Heart right ventricle (tissue), 16 donors: ENCODE measurements at regions not wholly inside any gene's neighbourhood (a gene's known extent, or its start where the extent isn't known, plus 50 kb on each side); places are given as distances from the start of the nearest gene placed in this dataset.

Experiments
- ATAC-seq, 8 donors: fragments of 200-7000 bp; cut with Tn5 transposase; one replicate each; pipeline ENCODE4 v1.9.1; 2020; ENCODE audit warnings: mild to moderate bottlenecking in 8 of 8, moderate library complexity in 8 of 8, moderate number of reproducible peaks in 1 of 8
- DNase-seq, 2 donors: peaks; one replicate each; pipeline ENCODE4 v3.0.0-alpha.2; 2020
- H3K27ac ChIP-seq, 10 donors: fragments of 200-600 bp; sonication (generic) in 2 of 10; one replicate each; pipeline versions ENCODE4 v1.5.0 to v1.8.0; 2020 to 2022; ENCODE audit warnings: mild to moderate bottlenecking in 3 of 10
- H3K27me3 ChIP-seq, 7 donors: fragments of 200-600 bp; one replicate each; pipeline ENCODE4 v1.8.0; 2021 to 2022; ENCODE audit warnings: mild to moderate bottlenecking in 2 of 7
- H3K36me3 ChIP-seq, 9 donors: fragments of 200-600 bp; sonication (generic) in 1 of 9; one replicate each; pipeline versions ENCODE4 v1.5.0 to v1.8.0; 2020 to 2022; ENCODE audit warnings: mild to moderate bottlenecking in 2 of 9
- H3K4me1 ChIP-seq, 9 donors: fragments of 200-600 bp; sonication (generic) in 1 of 9; one replicate each; pipeline versions ENCODE4 v1.5.0 to v1.8.0; 2020 to 2022; ENCODE audit warnings: mild to moderate bottlenecking in 4 of 9
- H3K4me3 ChIP-seq, 10 donors: fragments of 200-600 bp; sonication (generic) in 2 of 10; one replicate each; pipeline versions ENCODE4 v1.5.0 to v1.8.0; 2020 to 2022; ENCODE audit warnings: mild to moderate bottlenecking in 7 of 10, moderate library complexity in 2 of 10
- H3K9me3 ChIP-seq, 11 donors: fragments of 200-600 bp in 10 of 11; sonication (generic) in 2 of 11; one replicate each; pipeline versions ENCODE4 v1.5.0 to v1.8.0; 2013 to 2022; ENCODE audit warnings: mild to moderate bottlenecking in 2 of 11, control low read depth in 1 of 11, moderate library complexity in 1 of 11
- WGBS, 2 donors: extraction: QIAGEN DNeasy Blood & Tissue Kit; methylation state at CpG; one replicate each; pipeline ENCODE4 v1.1.7; 2013; ENCODE audit warnings: inconsistent platforms in 1 of 2; 5-methylcytosine and 5-hydroxymethylcytosine counted together
- intact Hi-C, 10 donors: fragments of 100-400 bp; cut with DNase I; formaldehyde crosslinking; loops; one replicate each; pipeline versions ENCODE4 v1.11.1 to v1.14.2; 2022
- TF ChIP-seq, protein P1 (sequence below), 9 donors: fragments of 200-600 bp; sonication (generic) in 2 of 9; IDR thresholded peaks; one replicate each; pipeline versions ENCODE4 v1.5.0 to v1.8.0; 2021 to 2022; ENCODE audit warnings: antibody characterized with exemption in 9 of 9, mild to moderate bottlenecking in 5 of 9, moderate library complexity in 1 of 9
- donor health status: Arrhythmogenic right ventricular cardiomyopathy.
- donor health status: ischemic (EF 13 %, LVEDD 7.1; RV severe dilation, severe dysfunction).
- donor health status: healthy with polysubstance abuse.
- donor health status: DM: no; HTN: yes; CAD: no.
- donor health status: DM: no; HTN: no; CAD: no.
- donor health status: ischemic (EF 25% LVEDD 6.9; RV normal size, moderate dysfunction).
- donor health status: ischemic (EF 25% LVEDD 5.7; RV mildly dilated, moderate dysfunction).
- donor health status: healthy.
- donor health status: DM: yes; HTN: yes; CAD: no.
- donor health status: Ischemic cardiomyopathy.
- donor health status: ischemic (EF 35%, LVEDD 5.7; RV mildly dilated, moderate dysfunction).
- donor health status: nonischemic (EF 11% LVEDD 7.7; RV severe dilation, severe dysfunction).
- donor health status: DM: yes; HTN: yes; CAD: no.
- donor health status: PGD.
- donor health status: ischemic (EF 29% LVEDD 5.4; RV normal size, mild dysfunction).
- donor health status: nonischemic (EF 23%, LVEDD 6.1; RV moderate dilation, normal function).

DNA sequence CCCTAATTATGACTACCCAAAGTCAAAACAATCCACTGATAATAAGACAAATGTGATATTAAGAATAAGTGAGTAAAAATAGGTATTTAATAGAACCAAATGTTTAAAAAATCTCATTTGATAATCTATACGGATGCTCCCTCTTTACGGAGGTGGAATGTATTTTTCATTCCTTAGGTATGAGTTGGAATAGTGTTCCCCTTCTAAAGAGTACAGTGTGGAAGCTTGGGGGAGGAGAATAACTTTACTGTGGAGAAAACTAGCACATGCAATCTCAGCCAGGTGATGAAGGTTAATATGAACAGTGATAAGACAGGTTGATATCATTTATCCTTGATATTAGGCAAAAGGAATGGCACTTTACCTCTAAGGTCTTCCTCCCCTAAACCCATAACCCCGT is 74.6 kb downstream of the GPR88 start:
- no peaks in the 10 kb centered on the region for H3K36me3 ChIP-seq
- H3K27me3 ChIP-seq, result no peaks in the 10 kb centered on the region
- no peaks in the 10 kb centered on the region for H3K9me3 ChIP-seq
- peaks cover 0 to 3% (median 0%) of the 10 kb centered on the region in 9 donors for H3K4me1 ChIP-seq
- intact Hi-C loops, result loop anchor here in 1 of 10 donors (10.0 kb wide), 1 partner anchor 252 kb away; no protein-coding TSS in a partner anchor
- no peak for DNase-seq
- no peak overlapping the region for H3K27ac ChIP-seq
- ATAC-seq, result no peak
- TF ChIP-seq, protein P1, sequence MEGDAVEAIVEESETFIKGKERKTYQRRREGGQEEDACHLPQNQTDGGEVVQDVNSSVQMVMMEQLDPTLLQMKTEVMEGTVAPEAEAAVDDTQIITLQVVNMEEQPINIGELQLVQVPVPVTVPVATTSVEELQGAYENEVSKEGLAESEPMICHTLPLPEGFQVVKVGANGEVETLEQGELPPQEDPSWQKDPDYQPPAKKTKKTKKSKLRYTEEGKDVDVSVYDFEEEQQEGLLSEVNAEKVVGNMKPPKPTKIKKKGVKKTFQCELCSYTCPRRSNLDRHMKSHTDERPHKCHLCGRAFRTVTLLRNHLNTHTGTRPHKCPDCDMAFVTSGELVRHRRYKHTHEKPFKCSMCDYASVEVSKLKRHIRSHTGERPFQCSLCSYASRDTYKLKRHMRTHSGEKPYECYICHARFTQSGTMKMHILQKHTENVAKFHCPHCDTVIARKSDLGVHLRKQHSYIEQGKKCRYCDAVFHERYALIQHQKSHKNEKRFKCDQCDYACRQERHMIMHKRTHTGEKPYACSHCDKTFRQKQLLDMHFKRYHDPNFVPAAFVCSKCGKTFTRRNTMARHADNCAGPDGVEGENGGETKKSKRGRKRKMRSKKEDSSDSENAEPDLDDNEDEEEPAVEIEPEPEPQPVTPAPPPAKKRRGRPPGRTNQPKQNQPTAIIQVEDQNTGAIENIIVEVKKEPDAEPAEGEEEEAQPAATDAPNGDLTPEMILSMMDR (IDR thresholded peaks at IDR 0.05), result no peak
- no peak overlapping the region for H3K4me3 ChIP-seq
- WGBS, 2 donors, result 94 to 96% methylated on average over 3 of the region's 3 CpGs

GRCh38 chr1:100613817-100614559 is 76.0 kb downstream of the GPR88 start:
- H3K36me3 ChIP-seq, result no peaks in the 10 kb centered on the region
- intact Hi-C loops, result loop anchor here in 1 of 10 donors (10.0 kb wide), 1 partner anchor 251 kb away; no protein-coding TSS in a partner anchor
- no peak overlapping the region for H3K27ac ChIP-seq
- WGBS, 2 donors, result 91 to 98% methylated on average over 3 of the region's 3 CpGs
- H3K4me3 ChIP-seq, result no peak overlapping the region
- no peaks in the 10 kb centered on the region for H3K4me1 ChIP-seq
- ATAC-seq, result no peak
- no peaks in the 10 kb centered on the region for H3K9me3 ChIP-seq
- TF ChIP-seq, protein P1 (IDR thresholded peaks at IDR 0.05), result no peak
- H3K27me3 ChIP-seq, result no peaks in the 10 kb centered on the region
- no peak for DNase-seq

GRCh38 chr1:100614570-100614969 is 76.6 kb downstream of the GPR88 start:
- WGBS, 2 donors, result 85% methylated on average over 6 of the region's 6 CpGs
- Histone ChIP-seq H3K27ac (no peak overlapping the region), H3K4me1 (no peaks in the 10 kb centered on the region), H3K9me3 (no peaks in the 10 kb centered on the region), H3K27me3 (no peaks in the 10 kb centered on the region), H3K4me3 (no peak overlapping the region), H3K36me3 (no peaks in the 10 kb centered on the region)
- TF ChIP-seq, protein P1 (IDR thresholded peaks at IDR 0.05), result no peak
- DNase-seq (no peak), ATAC-seq (no peak)
- intact Hi-C loops, result loop anchor here in 1 of 10 donors (10.0 kb wide), 1 partner anchor 250 kb away; no protein-coding TSS in a partner anchor

DNA sequence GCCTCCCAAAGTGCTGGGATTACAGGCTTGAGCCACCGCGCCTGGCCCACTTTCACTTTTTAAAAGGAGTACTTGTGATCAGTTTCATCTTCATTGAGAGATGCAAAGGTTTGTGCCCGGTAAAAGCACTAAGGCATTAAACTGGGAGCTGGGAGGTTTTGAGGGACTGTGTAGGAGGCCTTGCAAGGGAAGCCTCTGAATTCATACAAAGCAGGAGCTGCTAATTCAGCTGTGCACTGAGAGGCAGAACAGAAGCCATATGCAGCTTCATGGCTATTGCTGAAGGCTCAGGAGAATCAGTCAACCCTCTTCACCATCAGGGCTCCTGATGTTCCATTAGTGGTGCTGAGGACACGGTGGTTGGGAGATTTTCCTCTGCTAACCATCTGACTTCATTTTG is 77.7 kb downstream of the GPR88 start:
- ATAC-seq (no peak), DNase-seq (no peak)
- no peaks in the 10 kb centered on the region for H3K9me3 ChIP-seq
- H3K4me3 ChIP-seq, result no peak overlapping the region
- H3K4me1 ChIP-seq, result no peaks in the 10 kb centered on the region
- no peak overlapping the region for H3K27ac ChIP-seq
- TF ChIP-seq, protein P1 (IDR thresholded peaks at IDR 0.05), result no peak
- 92 to 94% methylated on average over 4 of the region's 4 CpGs for WGBS, 2 donors
- no peaks in the 10 kb centered on the region for H3K27me3 ChIP-seq
- intact Hi-C loops, result loop anchor here in 1 of 10 donors (10.0 kb wide), 1 partner anchor 249 kb away; no protein-coding TSS in a partner anchor
- H3K36me3 ChIP-seq, result no peaks in the 10 kb centered on the region
